GM12875 (cell line): ENCODE measurements at regions not wholly inside any gene's neighbourhood (a gene's known extent, or its start where the extent isn't known, plus 50 kb on each side); places are given as distances from the start of the nearest gene placed in this dataset.

Experiments
- H3K4me3 ChIP-seq: one replicate; pipeline ENCODE4 v1.5.1; 2011; ENCODE audit warnings: low read depth, low read length, control low read depth
- TF ChIP-seq, protein P1 (sequence below): IDR thresholded peaks from 2 replicates; pipeline ENCODE4 v1.5.1; 2011; ENCODE audit warnings: low read depth, mild to moderate bottlenecking, control low read depth, inconsistent platforms, low read length, moderate library complexity, borderline replicate concordance; ENCODE audit not compliant: insufficient read depth

DNA sequence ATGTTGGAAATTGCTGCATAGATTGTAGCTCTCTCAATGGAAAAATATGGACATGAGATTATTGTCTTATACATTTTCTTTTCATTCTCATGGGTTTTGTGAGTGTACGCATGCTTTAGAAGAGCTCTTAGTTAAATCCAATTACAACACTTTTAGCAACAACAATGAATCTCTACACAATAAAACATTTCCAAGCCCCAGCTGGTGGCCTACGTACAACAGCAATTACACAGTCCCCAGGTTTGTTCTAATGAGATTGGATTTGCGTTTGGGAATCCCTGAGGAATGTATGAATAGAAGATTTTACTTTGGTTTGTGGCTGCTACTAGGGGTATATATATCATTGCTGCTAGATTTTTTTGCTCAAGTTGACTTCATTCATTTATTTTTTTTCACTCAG lies 98.6 kb downstream of the FHDC1 start:
- TF ChIP-seq, protein P1, sequence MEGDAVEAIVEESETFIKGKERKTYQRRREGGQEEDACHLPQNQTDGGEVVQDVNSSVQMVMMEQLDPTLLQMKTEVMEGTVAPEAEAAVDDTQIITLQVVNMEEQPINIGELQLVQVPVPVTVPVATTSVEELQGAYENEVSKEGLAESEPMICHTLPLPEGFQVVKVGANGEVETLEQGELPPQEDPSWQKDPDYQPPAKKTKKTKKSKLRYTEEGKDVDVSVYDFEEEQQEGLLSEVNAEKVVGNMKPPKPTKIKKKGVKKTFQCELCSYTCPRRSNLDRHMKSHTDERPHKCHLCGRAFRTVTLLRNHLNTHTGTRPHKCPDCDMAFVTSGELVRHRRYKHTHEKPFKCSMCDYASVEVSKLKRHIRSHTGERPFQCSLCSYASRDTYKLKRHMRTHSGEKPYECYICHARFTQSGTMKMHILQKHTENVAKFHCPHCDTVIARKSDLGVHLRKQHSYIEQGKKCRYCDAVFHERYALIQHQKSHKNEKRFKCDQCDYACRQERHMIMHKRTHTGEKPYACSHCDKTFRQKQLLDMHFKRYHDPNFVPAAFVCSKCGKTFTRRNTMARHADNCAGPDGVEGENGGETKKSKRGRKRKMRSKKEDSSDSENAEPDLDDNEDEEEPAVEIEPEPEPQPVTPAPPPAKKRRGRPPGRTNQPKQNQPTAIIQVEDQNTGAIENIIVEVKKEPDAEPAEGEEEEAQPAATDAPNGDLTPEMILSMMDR: no peak
- H3K4me3 ChIP-seq: no peak overlapping the region

DNA sequence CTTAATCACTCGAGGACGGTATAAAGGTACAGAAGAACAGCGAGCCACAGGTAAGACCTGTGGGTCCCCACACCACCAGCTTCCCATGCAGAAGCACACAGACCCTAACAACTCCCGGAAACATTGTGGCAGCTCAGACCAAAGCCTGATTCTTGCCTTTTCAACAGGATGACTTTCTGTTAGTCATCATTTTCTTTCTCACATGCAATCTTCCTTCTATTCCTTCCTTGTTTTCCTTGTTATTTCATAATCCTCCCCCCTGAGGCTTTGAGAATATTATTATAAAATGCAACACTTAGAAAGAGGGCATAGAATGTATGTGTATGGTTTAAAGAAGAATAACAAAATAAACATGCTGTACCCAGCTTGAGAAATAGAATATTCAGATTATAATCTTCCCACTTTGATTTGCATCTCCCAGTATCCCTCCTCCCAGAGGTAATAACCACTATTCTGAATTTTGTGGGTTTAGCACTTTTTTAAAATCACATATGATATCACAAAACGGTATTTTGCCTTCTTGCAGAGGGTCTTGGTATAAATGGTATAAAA lies 100.9 kb downstream of the FHDC1 start:
- TF ChIP-seq, protein P1: no peak
- no peak overlapping the region for H3K4me3 ChIP-seq

GRCh38 chr4:153038623-153039311 lies 102.6 kb downstream of the FHDC1 start:
- TF ChIP-seq, protein P1: no peak
- no peak overlapping the region for H3K4me3 ChIP-seq

DNA sequence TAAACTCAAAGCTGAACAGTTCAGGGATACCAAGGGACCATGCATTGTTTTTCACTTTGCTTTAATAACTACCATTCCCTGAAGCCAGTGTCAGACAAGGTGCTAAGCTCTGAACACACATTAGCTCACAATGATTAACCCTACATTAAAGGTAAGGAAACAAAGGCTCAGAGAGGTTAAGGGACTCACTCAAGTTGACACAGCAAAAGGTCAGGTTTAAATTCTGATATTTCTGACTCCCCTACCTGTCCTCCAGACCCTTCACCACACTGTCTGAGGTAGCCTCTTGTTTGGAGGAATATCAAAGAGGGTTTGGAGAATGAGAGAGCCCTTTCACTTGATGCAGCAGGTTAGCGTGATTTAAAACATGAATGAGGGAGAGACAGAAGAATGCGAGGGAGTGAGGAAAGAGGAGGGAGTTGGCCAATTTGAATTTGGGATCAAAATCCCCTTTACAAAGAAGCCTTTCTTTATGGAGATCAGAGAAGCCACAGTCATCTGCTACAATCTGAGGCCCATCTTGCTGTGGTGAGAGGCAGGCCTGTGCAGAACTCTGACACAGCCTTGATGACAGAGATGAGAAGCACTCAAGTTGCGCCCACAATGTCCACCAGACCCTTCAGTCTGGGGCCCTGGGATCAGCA lies 103.5 kb downstream of the FHDC1 start:
- no peak overlapping the region for H3K4me3 ChIP-seq
- TF ChIP-seq, protein P1: no peak

DNA sequence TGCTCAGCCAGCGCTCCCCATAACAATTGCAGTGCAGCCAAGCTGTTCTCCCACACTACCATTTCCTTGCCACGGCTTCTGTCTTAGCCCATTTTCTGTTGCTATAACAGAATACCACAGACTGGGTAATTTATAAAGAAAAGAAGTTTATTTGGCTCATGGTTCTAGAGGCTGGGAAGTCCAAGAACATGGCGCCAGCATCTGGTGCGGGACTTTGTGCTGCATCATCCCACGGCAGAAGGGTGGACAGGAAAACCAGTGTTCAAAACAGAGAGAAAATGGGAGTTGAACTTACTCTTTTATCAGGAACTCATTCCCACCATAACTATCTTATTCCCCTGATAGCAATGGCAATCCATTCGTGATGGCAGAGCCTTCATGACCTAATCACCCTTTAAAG lies 104.6 kb downstream of the FHDC1 start:
- TF ChIP-seq, protein P1: no peak

GRCh38 chr4:153044036-153044435 lies 107.9 kb downstream of the FHDC1 start:
- TF ChIP-seq, protein P1: no peak
- H3K4me3 ChIP-seq: no peak overlapping the region

More for the DNA sequence above, 104.6 kb downstream of the FHDC1 start:
- no peak overlapping the region for H3K4me3 ChIP-seq
